AG09319 (cell line): ENCODE measurements at regions not wholly inside any gene's neighbourhood (a gene's known extent, or its start where the extent isn't known, plus 50 kb on each side); places are given as distances from the start of the nearest gene placed in this dataset.

Source experiments
- DNase-seq: peaks from one replicate; pipeline ENCODE4 v3.0.0-alpha.2; 2010; ENCODE audit warnings: low read depth; ENCODE audit errors: extremely low read depth
- CTCF ChIP-seq: IDR thresholded peaks from 2 replicates; pipeline ENCODE4 v1.5.1; 2011; ENCODE audit warnings: low read depth, mild to moderate bottlenecking, inconsistent platforms, low read length, moderate library complexity

DNA sequence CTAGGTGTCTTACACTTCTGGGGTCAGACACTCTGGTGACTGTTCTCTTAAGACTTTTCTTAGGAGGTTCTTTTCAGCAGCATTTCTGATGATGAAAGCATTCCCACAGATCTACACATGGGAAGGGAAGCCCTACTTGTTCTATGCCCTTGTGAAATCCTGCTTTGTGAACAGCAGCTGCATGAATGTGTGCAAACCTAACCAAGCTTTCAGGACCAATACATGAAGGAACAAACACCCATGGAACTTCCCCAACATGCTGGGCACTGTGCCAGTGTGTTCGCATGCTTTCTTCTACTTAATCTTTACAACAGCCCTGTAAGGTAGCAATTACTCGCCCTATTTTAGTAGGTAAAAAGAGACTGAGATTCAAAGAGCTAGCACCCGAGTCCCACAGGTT, 439.9 kb upstream of the KLF4 start:
- no peak for TF ChIP-seq CTCF
- DNase-seq: no peak

DNA sequence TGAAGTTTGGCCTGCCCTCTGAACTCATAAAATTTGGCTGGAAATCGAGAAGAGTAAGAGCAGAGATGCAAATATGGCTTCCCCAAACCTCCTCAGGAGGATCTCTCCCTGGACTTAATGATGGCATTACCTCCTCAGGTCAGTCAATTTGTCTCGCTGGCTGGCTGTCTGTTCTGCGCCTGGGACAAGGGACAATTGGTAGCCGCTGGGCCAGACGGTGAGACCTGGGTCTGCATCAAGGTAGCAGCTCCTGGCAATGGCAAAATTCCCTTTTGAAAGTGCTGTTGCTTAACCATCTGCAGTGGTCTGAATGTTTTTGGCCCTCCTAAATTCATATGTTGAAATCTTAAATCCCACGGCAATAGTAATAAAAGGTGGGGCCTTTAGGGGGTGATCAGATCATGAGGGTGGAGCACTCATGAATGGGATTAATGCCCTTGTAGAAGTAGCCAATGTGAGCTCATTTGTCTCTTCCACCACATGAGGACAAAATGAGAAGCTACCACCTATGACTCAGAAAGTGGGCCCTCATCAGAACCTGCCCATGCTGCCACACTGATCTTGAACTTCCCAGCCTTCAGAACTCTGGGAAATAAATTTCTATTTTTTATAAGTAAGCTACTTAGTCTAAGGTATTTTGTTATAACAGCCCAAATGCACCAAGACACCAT, 439.3 kb upstream of the KLF4 start:
- DNase-seq: no peak

GRCh38 chr9:107927276-107927675, 437.7 kb upstream of the KLF4 start:
- DNase-seq: no peak
- TF ChIP-seq CTCF: no peak

More for the DNA sequence above, 439.3 kb upstream of the KLF4 start:
- no peak for TF ChIP-seq CTCF

- no peak for DNase-seq
- no peak for TF ChIP-seq CTCF
These were observed 436.3 kb upstream of the KLF4 start for GRCh38 chr9:107925749-107926297.

DNA sequence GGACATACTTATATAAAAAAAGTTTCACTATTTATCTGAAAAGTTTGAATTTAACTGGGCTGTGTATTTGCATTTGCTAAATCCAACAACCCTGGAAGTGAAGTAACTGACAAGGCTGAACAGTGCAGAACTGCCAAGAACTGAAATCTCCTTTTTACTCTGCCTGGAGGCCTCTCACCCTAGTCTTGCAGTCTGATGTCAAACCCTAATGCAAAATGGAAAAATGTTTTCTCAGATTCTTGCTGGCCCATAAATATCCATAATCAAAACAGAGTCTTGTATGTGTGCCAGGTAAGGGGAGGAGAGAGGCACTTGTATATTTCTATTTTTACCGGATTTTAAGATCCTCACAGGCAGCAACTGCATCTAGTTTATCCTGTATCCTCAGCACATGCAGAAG, 432.7 kb upstream of the KLF4 start:
- no peak for TF ChIP-seq CTCF
- no peak for DNase-seq

DNA sequence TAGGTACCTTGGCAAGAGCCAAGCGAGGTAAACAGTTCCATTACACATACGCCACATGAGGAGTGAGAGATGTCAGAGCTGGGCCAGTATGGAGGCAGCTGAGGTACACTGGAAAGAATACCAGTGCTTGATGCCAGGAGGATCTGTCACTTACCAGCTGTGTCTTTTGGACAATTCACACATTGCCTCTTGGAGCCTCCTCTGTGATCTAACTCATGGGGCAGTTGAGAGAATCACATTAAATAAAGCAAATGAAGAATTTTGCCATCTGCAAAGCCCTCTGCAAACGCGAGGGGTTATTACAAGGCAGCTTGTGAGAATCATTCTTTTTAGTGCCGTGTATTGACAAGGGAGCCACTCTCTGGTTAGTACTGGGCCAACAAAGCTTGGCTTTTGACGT, 429.7 kb upstream of the KLF4 start:
- no peak for TF ChIP-seq CTCF
- no peak for DNase-seq

- TF ChIP-seq CTCF: no peak
- DNase-seq: no peak
These were observed 429.2 kb upstream of the KLF4 start for GRCh38 chr9:107918749-107919148.
